GM18867 (cell line): ENCODE measurements at regions not wholly inside any gene's neighbourhood (a gene's known extent, or its start where the extent isn't known, plus 50 kb on each side); places are given as distances from the start of the nearest gene placed in this dataset.
"Not testable (repeated sequence)": the region's sequence is repeated elsewhere in the genome, so short reads cannot be mapped to it uniquely, and the experiment has no call there.

Experiments
- ATAC-seq: cut with Tn5 transposase; IDR thresholded peaks from one replicate; pipeline ENCODE4 v1.9.1; 2021; ENCODE audit warnings: mild to moderate bottlenecking, moderate library complexity; ENCODE audit not compliant: unreplicated experiment

GRCh38 chr5:173496129-173496882, 120.1 kb downstream of the BOD1 start:
- ATAC-seq: no peak

DNA sequence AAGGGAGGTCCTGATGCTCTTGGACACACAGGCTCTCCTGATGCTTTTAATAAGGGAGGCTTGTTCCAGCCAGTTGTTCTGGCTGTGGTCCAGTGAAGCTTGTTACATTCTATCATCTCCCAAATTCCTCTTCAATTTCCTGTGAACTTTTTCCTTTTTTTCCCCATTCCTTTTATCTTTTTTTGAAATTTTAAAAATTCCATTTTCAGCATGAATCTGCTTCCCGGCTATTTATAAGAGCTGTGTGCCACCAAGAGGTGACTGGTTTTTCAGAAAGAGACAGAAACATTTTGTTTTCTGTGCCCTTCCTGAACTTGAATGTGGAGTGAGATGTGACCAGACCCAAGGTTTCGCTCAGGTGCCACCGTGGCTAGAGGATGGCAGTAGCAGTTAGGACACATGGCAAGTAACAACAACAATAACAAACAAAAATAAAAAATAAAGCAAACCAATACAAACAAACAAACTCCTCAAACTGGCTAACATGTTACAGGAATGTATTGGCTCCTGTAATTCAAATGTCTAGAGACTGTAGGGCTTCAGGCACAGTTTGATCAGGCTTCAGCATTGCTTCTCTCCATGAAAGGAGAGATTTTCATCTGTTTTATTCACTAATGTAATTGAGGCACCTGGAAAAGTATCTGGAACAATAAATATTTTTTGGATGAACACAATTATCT, 121.1 kb downstream of the BOD1 start:
- no peak for ATAC-seq

DNA sequence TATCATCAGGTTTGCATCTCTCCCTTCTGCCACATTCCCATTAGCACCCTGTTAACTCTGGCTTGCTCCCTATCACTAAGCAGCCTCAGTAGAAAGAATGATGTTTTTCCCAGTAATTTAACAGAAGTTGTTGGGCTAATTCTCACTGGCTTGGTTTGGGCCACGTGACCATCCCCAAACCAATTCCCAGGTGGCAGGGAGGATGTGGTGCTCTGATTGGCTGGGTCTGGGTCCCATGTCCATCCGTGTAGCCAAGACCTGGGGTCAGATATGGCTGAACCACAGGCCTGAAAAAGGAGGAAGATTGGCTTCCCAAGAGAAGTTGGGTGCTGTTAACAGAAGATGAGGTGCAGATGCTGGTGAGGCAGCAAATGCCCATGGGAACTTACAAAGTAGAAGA, 122.0 kb downstream of the BOD1 start:
- no peak for ATAC-seq

DNA sequence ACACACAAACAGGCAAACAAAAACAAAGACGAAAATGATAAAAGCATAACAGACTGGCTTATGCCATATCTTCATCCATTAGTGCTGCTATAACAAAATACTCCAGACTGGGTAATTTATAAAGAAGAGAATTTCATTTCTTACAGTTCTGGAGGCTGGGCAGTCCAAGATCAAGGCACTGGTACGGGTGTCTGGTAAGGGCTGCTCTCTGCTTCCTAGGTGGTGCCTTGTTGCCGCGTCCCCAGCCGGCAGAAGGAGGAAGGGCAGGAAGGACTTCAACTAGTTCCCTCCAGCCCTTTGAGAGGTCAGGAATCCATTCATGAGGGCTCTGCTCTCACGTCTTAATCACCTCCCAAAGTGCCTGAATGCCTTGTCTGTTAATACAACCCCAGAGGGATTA, 122.6 kb downstream of the BOD1 start:
- no peak for ATAC-seq

GRCh38 chr5:173493040-173493439, 123.4 kb downstream of the BOD1 start:
- ATAC-seq: no peak

GRCh38 chr5:173490681-173491080, 125.8 kb downstream of the BOD1 start:
- ATAC-seq: no peak

GRCh38 chr5:173488144-173488543, 128.3 kb downstream of the BOD1 start:
- ATAC-seq: no peak

DNA sequence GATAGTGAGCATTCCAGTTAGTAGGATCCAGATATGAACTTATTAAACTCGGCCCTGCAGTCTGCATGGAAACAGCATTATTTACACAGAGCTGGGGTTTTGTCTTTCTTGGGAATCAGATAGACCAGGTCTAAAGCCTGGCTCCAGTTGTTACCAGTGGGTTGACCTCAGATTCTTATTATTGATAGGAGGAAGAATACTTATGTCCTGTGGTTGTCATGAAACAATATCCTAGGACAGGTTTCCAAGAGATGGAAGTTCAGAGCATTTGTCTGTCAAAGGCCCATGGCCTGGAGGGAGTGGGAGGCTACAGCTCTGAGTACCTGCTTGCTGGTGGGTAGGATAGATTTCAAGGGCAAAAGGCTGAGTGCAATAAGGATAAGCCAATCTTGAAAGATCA, 129.2 kb downstream of the BOD1 start:
- no peak for ATAC-seq

DNA sequence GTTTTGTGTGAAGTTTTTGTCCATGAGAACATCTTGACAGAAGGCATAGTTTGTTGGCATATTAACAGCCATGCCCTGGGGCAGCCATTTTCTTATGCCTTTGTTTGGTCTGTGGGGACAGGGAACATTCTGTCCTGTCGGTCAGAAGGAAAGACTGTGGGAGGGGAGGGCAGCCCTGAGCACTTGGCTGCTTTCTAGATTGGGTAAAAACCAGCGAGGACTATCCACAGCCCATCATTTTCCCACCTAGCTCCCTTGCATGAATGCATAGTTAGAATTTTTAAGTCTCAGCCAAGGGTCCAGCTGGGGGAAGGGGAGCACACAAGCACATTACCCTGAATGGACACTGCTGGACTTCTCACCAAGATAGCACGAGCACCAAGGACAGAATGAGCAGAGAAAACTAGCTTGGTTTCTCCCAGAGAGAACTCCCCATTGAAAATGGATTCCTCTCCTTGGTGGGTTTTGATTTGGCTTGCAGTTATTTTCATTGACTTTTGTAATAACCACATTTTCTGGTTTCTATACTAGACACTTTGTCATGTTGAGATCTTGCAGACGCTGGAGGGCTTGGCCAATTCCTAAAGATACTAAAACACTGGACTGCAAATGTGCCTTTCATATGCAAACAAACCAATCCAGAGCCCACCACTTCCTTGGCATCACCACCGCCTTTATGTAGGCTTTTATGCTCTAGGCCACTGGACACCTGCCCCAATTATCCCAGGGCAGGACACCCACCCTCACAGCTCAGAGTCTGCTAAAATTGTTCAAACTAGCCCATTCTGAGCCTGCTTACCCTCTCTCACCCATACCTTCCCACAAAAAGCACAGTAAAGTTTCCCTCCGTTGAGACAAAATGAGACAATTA, 129.9 kb downstream of the BOD1 start:
- ATAC-seq: no peak

DNA sequence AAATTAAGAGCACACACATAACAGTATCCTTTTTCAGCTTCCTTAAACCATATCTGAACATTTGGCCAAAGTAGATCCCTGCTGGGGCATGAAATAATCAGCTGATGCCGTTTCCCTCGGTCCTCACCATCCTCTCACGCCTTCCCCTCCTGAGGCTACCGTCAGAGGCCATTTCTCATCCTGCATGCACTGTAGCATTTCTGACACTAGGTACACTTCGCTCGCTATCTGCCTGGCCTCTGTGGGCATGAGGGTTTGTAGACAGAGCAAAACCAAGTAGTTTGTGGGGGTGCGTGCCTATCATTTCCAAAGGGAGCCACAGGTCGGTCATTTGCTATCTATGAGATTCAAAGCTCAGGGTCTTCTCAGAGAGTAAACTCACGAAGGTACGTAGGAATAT, 131.9 kb downstream of the BOD1 start:
- no peak for ATAC-seq

- ATAC-seq: not testable (repeated sequence)
Observed at GRCh38 chr5:173483599-173483998, 132.9 kb downstream of the BOD1 start.

GRCh38 chr5:173483160-173483559, 133.3 kb downstream of the BOD1 start:
- no peak for ATAC-seq

GRCh38 chr5:173481821-173482220, 134.6 kb downstream of the BOD1 start:
- ATAC-seq: no peak

GRCh38 chr5:173480896-173481295, 135.6 kb downstream of the BOD1 start:
- no peak for ATAC-seq

GRCh38 chr5:173479711-173480110, 136.7 kb downstream of the BOD1 start:
- ATAC-seq: no peak

- ATAC-seq: no peak
Observed at GRCh38 chr5:173477345-173478040, 139.0 kb downstream of the BOD1 start.

- ATAC-seq: no peak
Observed at GRCh38 chr5:173475780-173476179, 140.7 kb downstream of the BOD1 start.

- ATAC-seq: no peak
Observed at GRCh38 chr5:173474881-173475287, 141.6 kb downstream of the BOD1 start.

GRCh38 chr5:173473288-173473687, 143.2 kb downstream of the BOD1 start:
- no peak for ATAC-seq

- ATAC-seq: no peak
Observed at GRCh38 chr5:173472784-173473278, 143.6 kb downstream of the BOD1 start.

- ATAC-seq: no peak
Observed at GRCh38 chr5:173472164-173472563, 143.9 kb upstream of the STC2 start.
